Stomach (tissue), 4 donors: ENCODE measurements at regions not wholly inside any gene's neighbourhood (a gene's known extent, or its start where the extent isn't known, plus 50 kb on each side); places are given as distances from the start of the nearest gene placed in this dataset.

Source experiments
- POLR2A ChIP-seq, 4 donors: fragments of 450-650 bp; IDR thresholded peaks; one replicate each; pipeline ENCODE4 v1.6.1; 2016; ENCODE audit warnings: antibody characterized with exemption in 4 of 4, control low read depth in 2 of 4, mild to moderate bottlenecking in 1 of 4, moderate library complexity in 1 of 4
- TF ChIP-seq, protein P1 (sequence below), 7 experiments: fragments of 450-650 bp in 4 of 7; fragments of 200-600 bp in 3 of 7; sonication (generic) in 3 of 7; IDR thresholded peaks; one replicate each; pipeline ENCODE4 v1.5.1; 2016 to 2019; ENCODE audit warnings: antibody characterized with exemption in 7 of 7, control low read depth in 2 of 7, mild to moderate bottlenecking in 1 of 7

DNA sequence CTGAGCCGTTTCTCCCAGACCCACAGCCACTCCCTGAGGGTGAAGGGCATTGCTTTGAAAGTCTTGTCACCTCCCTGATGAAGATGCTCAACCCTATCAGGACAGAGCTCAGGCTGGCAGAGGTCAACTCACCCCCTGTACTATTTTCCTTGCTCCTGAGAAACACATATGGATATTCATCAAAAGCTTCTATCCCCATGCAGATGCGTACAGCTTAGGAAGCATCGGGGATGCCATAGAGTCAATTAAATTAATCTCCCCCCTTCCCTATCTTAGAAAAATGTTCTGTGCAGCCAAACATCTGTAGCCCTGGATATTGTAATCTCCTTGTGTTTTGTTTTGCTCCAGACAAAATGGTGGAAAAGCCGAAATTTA, 67.2 kb downstream of the EMX2 start:
- TF ChIP-seq, protein P1, sequence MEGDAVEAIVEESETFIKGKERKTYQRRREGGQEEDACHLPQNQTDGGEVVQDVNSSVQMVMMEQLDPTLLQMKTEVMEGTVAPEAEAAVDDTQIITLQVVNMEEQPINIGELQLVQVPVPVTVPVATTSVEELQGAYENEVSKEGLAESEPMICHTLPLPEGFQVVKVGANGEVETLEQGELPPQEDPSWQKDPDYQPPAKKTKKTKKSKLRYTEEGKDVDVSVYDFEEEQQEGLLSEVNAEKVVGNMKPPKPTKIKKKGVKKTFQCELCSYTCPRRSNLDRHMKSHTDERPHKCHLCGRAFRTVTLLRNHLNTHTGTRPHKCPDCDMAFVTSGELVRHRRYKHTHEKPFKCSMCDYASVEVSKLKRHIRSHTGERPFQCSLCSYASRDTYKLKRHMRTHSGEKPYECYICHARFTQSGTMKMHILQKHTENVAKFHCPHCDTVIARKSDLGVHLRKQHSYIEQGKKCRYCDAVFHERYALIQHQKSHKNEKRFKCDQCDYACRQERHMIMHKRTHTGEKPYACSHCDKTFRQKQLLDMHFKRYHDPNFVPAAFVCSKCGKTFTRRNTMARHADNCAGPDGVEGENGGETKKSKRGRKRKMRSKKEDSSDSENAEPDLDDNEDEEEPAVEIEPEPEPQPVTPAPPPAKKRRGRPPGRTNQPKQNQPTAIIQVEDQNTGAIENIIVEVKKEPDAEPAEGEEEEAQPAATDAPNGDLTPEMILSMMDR (IDR thresholded peaks at IDR 0.05), result no peak
- TF ChIP-seq POLR2A (IDR thresholded peaks at IDR 0.05), result no peak
